ENCODE measurements at regions not wholly inside any gene's neighbourhood (a gene's known extent, or its start where the extent isn't known, plus 50 kb on each side); places are given as distances from the start of the nearest gene placed in this dataset.

DNA sequence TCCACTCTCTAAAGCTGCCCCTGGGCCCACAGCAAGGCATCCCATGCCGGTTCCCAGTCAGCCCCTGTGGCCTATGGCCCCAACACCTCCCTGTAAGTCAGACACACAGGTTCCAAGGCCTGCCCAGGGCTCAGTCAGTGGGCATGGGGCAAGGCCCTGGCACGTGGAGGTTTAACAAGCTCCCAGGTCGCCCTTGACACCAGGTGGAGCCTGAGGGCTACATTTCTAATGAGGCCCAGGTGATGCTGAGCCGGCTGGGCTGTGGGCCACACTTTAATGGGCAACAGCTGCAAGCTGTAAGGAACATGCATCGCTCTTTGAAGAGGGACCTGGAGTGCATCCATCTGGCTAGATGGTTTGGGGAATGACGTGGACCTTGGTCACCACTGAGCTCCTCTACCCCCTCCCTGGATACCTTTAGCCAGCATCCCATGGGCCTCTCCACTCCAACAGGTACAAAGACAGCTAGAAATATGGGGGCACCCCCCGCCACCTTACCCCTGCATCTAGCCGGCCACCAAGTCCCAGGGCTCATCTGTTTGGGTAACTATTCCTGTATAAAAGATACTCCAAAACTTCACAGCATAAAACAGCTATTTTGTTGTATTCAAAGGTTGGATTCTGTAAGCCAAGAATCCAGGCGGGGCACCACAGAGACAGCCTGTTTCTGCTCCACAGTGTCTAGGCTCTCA lies 122.5 kb downstream of the OAT start:
- Mint-ChIP-seq H3K27ac (no peak overlapping the region), H3K36me3 (ENCODE audit: low read depth) (no peaks in the 10 kb centered on the region), H3K4me1 (ENCODE audit: low read depth) (no peaks in the 10 kb centered on the region), H3K9me3 (peaks cover 6% of the 10 kb centered on the region), H3K27me3 (no peaks in the 10 kb centered on the region), H3K4me3 (no peak overlapping the region)
- CTCF ChIA-PET = interaction anchor here (1.4 to 2.2 kb wide), 3 partner anchors 92 to 107 kb away, joined by 4 to 12 read pairs (median 4); no protein-coding TSS in a partner anchor
- intact Hi-C loops (cut with micrococcal nuclease) = no loop called here
- POLR2A ChIA-PET = no interaction called here
- ATAC-seq (no peak), DNase-seq (peak; percentile 23)
- TF ChIP-seq, protein P1, sequence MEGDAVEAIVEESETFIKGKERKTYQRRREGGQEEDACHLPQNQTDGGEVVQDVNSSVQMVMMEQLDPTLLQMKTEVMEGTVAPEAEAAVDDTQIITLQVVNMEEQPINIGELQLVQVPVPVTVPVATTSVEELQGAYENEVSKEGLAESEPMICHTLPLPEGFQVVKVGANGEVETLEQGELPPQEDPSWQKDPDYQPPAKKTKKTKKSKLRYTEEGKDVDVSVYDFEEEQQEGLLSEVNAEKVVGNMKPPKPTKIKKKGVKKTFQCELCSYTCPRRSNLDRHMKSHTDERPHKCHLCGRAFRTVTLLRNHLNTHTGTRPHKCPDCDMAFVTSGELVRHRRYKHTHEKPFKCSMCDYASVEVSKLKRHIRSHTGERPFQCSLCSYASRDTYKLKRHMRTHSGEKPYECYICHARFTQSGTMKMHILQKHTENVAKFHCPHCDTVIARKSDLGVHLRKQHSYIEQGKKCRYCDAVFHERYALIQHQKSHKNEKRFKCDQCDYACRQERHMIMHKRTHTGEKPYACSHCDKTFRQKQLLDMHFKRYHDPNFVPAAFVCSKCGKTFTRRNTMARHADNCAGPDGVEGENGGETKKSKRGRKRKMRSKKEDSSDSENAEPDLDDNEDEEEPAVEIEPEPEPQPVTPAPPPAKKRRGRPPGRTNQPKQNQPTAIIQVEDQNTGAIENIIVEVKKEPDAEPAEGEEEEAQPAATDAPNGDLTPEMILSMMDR (IDR thresholded peaks at IDR 0.05) = no peak

DNA sequence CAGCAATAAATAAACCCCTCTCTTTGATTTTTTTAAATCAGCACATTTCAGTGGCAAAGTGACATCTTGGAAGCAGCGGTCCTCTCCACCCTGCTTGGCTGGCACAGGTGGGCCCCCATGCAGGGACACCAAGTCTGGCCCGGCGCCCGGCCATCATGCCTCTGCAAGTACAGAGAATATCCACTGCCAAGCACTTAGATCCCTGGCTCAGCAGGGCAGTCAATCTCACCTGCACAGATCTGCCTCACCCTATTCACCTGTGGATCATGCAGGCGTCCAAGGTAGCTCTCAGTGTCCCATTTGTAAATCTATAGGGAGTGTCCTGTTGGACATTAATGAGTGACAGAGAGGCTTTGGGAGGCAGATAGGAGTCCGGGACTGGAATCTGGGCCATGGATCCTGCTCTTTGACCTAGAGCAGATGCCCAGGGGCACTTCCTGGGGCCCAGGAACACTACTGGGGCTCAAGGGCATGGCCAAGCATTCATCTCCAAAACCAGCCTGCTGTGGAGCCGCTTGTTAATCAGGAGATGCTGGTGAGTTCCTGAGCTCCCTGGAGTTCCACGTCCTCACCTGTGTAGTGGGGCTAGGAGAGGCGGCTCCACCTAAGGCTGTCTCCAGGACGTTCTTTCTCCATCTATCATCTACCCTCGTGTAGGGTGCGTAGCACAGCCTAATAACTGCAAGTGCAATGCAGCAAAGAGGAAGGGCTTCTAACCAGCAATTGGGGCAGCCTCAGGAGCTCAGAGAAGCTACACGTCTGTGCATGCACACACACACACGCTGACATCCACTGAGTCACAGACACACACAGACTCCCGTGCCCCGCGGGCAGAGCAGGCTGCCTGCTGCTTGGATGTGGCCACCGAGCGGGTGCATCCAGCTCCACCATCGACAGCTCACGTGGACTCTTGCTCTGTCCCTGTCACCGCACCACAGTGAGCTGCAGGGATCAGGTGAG lies 123.6 kb downstream of the OAT start:
- ATAC-seq (no peak), DNase-seq (no peak)
- Mint-ChIP-seq H3K36me3 (ENCODE audit: low read depth) (no peaks in the 10 kb centered on the region), H3K4me1 (ENCODE audit: low read depth) (no peaks in the 10 kb centered on the region), H3K27ac (no peak overlapping the region), H3K9me3 (no peaks in the 10 kb centered on the region), H3K27me3 (no peaks in the 10 kb centered on the region), H3K4me3 (no peak overlapping the region)
- ChIA-PET POLR2A (no interaction called here), CTCF (interaction anchor here (1.4 to 2.2 kb wide), 3 partner anchors 94 to 108 kb away, joined by 4 to 12 read pairs (median 4); no protein-coding TSS in a partner anchor)
- intact Hi-C loops (cut with micrococcal nuclease) = no loop called here
- TF ChIP-seq, protein P1 (IDR thresholded peaks at IDR 0.05) = no peak

DNA sequence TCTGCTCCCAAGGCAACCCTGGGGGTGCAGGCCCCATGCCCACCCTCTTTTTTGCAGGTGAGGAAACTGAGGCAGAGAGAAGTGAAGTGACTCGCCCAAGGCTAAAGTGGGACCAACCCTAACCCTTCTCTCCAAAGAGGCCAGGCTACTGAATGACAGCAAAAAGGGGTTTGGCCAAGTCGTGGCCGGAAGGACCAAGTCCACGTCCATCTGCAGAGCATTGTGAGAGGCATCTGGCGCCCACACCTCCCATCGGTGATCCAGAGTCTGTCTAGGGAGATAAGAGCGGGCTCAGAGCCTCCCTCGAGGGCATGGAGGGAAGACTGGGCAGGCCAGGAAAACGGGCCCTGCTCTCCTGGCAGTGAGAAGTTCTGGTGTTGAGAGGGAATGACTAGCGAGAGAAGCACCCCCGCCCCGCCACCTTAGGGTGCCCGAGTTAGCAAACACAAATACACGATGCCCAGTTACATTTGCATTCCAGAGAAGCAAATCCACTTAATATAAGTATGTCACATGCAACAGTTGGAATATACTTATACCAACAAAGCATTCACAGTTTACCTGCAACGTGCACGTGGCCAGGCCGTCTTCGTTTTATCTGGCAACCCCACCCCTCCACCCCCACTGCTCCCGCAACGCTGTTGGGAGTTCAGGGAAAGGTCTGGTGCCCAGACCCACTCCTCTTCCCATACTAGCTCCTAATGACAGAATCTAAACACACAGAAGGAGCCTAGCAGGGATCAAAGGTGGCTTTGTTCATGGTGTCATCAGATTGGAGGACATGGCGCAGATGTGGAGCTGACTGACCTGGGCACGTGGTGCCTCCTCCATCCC lies 124.9 kb downstream of the OAT start:
- TF ChIP-seq, protein P1 (IDR thresholded peaks at IDR 0.05) = no peak
- Mint-ChIP-seq H3K27ac (no peak overlapping the region), H3K36me3 (ENCODE audit: low read depth) (no peaks in the 10 kb centered on the region), H3K4me1 (ENCODE audit: low read depth) (peaks cover 2% of the 10 kb centered on the region), H3K9me3 (no peaks in the 10 kb centered on the region), H3K4me3 (no peak overlapping the region), H3K27me3 (no peaks in the 10 kb centered on the region)
- DNase-seq (no peak), ATAC-seq (no peak)
- ChIA-PET CTCF (no interaction called here), POLR2A (no interaction called here)
- intact Hi-C loops (cut with micrococcal nuclease) = no loop called here

DNA sequence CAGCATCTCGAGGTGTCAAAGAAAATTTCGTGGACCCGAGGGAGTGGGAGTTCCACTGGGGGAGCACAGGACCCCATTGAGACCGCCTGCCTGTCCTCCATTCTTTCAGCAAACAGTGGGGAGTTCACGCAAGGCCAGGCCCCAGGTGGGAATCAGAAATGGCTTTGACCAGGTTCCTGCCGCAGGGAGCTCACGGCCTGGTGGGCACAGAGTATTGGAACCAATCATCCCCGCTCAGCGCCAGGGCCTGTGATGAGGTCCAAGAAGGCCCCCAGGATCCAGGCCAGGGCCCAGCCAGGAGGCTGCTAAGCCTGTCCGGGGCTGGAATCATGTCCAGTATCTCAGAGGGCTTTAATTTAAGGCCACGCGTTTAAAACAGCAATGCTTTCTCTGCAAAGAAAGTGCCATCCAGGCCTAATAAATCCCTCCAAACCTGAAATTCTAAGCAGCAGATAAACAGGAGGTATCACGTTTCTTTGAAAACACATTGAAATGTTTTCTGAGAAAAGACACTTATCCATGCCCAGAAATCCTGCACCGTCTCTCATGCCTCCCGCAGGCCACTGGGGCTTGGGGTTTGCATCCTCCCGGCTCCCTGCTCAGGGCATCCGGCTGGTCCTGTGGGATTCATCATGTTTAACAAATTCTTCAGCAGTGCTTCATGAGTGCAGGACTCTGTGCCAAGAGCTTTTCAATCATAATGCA lies 125.7 kb downstream of the OAT start:
- peaks cover 2% of the 10 kb centered on the region for H3K4me1 Mint-ChIP-seq (ENCODE audit: low read depth)
- H3K36me3 Mint-ChIP-seq (ENCODE audit: low read depth) = no peaks in the 10 kb centered on the region
- H3K4me3 Mint-ChIP-seq = no peak overlapping the region
- ATAC-seq (no peak), DNase-seq (no peak)
- no peak overlapping the region for H3K27ac Mint-ChIP-seq
- POLR2A ChIA-PET = no interaction called here
- no peaks in the 10 kb centered on the region for H3K27me3 Mint-ChIP-seq
- TF ChIP-seq, protein P1 (IDR thresholded peaks at IDR 0.05) = no peak
- intact Hi-C loops (cut with micrococcal nuclease) = no loop called here
- CTCF ChIA-PET = no interaction called here
- no peaks in the 10 kb centered on the region for H3K9me3 Mint-ChIP-seq

Data from activated CD8-positive, alpha-beta T cell treated with anti-CD3 and anti-CD28 coated beads for 36 hours (primary cell).